ENCODE measurements at regions not wholly inside any gene's neighbourhood (a gene's known extent, or its start where the extent isn't known, plus 50 kb on each side); places are given as distances from the start of the nearest gene placed in this dataset.

GRCh38 chr16:6146874-6147425 is 1049.4 kb upstream of the EEF2KMT start:
- Histone ChIP-seq H3K27me3 (ENCODE audit: control insufficient read depth in 1 of 2, insufficient read depth in 2 of 2, low read length in 2 of 2) (no peaks in the 10 kb centered on the region), H4K20me1 (ENCODE audit: insufficient read depth, low read length) (no peaks in the 10 kb centered on the region), H3K4me1 (ENCODE audit: insufficient read depth, low read length) (no peaks in the 10 kb centered on the region), H3K36me3 (replicated peaks in 1 of 2; ENCODE audit: control insufficient read depth in 1 of 2, insufficient read depth in 2 of 2, low read length in 2 of 2) (no peaks in the 10 kb centered on the region), H3K79me2 (ENCODE audit: insufficient read depth, low read length) (no peaks in the 10 kb centered on the region), H3K4me3 (replicated peaks in 1 of 3; ENCODE audit: insufficient read depth in 1 of 3, low read depth in 2 of 3, low read length in 3 of 3) (no peak overlapping the region), H3K27ac (ENCODE audit: extremely low read length, insufficient read depth, low read length) (no peak overlapping the region), H2AFZ (ENCODE audit: low read length) (no peak overlapping the region), H3K4me2 (ENCODE audit: low read depth, low read length) (no peak overlapping the region), H3K9ac (ENCODE audit: insufficient read depth, low read depth, low read length) (no peak overlapping the region), H3K9me3 (ENCODE audit: low read length) (peaks cover 24% of the 10 kb centered on the region; the same call in 1 of the 2 replicates)
- BruUV-seq (replicated peaks) = no TSS peak
- in situ Hi-C loops (cut with HindIII; ENCODE audit: extremely low pct_ligation_motif_present, low pct_unique_long_range_greater_than_20kb) (no loop called here), intact Hi-C loops (cut with micrococcal nuclease; ENCODE audit: unreplicated experiment) (no loop called here)
- CTCF ChIA-PET (ENCODE audit: low intra/inter-chr PET ratio, low total read pairs) = no interaction called here
- no peak for FAIRE-seq
- ATAC-seq = no peak
- DNase-seq (ENCODE audit: low spot score) = no peak
- TF ChIP-seq ZZZ3 (CRISPR knock-in tag; IDR thresholded peaks at IDR 0.05; ENCODE audit: borderline replicate concordance) (no peak), KDM6A (CRISPR knock-in tag; IDR thresholded peaks at IDR 0.05; ENCODE audit: low read depth) (no peak), LCORL (IDR thresholded peaks at IDR 0.05) (no peak), LCORL (CRISPR knock-in tag; IDR thresholded peaks at IDR 0.05) (no peak), ZNF552 (CRISPR knock-in tag; IDR thresholded peaks at IDR 0.05; ENCODE audit: borderline replicate concordance) (no peak), ELF4 (CRISPR knock-in tag; IDR thresholded peaks at IDR 0.05; ENCODE audit: borderline replicate concordance) (no peak), TOPORS (CRISPR knock-in tag; IDR thresholded peaks at IDR 0.05) (no peak), TERF1 (CRISPR knock-in tag; IDR thresholded peaks at IDR 0.05) (no peak), BCL6 (CRISPR knock-in tag; IDR thresholded peaks at IDR 0.05) (no peak), ZBTB21 (CRISPR knock-in tag; IDR thresholded peaks at IDR 0.05) (no peak), ZNF296 (CRISPR knock-in tag; conservative IDR thresholded peaks at IDR 0.05) (no peak), ZFP1 (CRISPR knock-in tag; IDR thresholded peaks at IDR 0.05) (no peak), KDM3A (CRISPR knock-in tag; IDR thresholded peaks at IDR 0.05; ENCODE audit: low read depth) (no peak), ZNF660 (CRISPR knock-in tag; IDR thresholded peaks at IDR 0.05; ENCODE audit: borderline replicate concordance, low read depth) (no peak), TCF7L2 (IDR thresholded peaks at IDR 0.05; ENCODE audit: low read depth, low read length) (no peak), SATB2 (CRISPR knock-in tag; IDR thresholded peaks at IDR 0.05) (no peak)
- TF ChIP-seq, protein P1, sequence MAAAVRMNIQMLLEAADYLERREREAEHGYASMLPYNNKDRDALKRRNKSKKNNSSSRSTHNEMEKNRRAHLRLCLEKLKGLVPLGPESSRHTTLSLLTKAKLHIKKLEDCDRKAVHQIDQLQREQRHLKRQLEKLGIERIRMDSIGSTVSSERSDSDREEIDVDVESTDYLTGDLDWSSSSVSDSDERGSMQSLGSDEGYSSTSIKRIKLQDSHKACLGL (CRISPR knock-in tag; IDR thresholded peaks at IDR 0.05) = no peak
- TF ChIP-seq, protein P2, sequence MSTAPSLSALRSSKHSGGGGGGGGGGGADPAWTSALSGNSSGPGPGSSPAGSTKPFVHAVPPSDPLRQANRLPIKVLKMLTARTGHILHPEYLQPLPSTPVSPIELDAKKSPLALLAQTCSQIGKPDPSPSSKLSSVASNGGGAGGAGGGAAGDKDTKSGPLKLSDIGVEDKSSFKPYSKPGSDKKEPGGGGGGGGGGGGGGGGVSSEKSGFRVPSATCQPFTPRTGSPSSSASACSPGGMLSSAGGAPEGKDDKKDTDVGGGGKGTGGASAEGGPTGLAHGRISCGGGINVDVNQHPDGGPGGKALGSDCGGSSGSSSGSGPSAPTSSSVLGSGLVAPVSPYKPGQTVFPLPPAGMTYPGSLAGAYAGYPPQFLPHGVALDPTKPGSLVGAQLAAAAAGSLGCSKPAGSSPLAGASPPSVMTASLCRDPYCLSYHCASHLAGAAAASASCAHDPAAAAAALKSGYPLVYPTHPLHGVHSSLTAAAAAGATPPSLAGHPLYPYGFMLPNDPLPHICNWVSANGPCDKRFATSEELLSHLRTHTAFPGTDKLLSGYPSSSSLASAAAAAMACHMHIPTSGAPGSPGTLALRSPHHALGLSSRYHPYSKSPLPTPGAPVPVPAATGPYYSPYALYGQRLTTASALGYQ (CRISPR knock-in tag; IDR thresholded peaks at IDR 0.05) = no peak
- TF ChIP-seq, protein P3, sequence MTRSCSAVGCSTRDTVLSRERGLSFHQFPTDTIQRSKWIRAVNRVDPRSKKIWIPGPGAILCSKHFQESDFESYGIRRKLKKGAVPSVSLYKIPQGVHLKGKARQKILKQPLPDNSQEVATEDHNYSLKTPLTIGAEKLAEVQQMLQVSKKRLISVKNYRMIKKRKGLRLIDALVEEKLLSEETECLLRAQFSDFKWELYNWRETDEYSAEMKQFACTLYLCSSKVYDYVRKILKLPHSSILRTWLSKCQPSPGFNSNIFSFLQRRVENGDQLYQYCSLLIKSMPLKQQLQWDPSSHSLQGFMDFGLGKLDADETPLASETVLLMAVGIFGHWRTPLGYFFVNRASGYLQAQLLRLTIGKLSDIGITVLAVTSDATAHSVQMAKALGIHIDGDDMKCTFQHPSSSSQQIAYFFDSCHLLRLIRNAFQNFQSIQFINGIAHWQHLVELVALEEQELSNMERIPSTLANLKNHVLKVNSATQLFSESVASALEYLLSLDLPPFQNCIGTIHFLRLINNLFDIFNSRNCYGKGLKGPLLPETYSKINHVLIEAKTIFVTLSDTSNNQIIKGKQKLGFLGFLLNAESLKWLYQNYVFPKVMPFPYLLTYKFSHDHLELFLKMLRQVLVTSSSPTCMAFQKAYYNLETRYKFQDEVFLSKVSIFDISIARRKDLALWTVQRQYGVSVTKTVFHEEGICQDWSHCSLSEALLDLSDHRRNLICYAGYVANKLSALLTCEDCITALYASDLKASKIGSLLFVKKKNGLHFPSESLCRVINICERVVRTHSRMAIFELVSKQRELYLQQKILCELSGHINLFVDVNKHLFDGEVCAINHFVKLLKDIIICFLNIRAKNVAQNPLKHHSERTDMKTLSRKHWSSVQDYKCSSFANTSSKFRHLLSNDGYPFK (CRISPR knock-in tag; IDR thresholded peaks at IDR 0.05; ENCODE audit: borderline replicate concordance) = no peak
- WGBS (ENCODE audit: low lambda C conversion rate) = 7% methylated on average over 7 of the region's 9 CpGs
- POLR2A ChIA-PET = no interaction called here

Measured in HepG2 (cell line).